Stimulated activated CD4-positive, alpha-beta T cell treated with anti-CD3 and anti-CD28 coated beads, Interleukin-4, amount 100 ng/mL, for 1 hour (primary cell): ENCODE measurements at regions not wholly inside any gene's neighbourhood (a gene's known extent, or its start where the extent isn't known, plus 50 kb on each side); places are given as distances from the start of the nearest gene placed in this dataset.

Source experiments
- DNase-seq: peaks from one replicate; pipeline ENCODE4 v3.0.0-alpha.2; 2020

GRCh38 chrX:97666890-97667289 lies 783.2 kb downstream of the RPA4 start:
- DNase-seq: no peak

GRCh38 chrX:97668126-97668525 lies 784.4 kb downstream of the RPA4 start:
- no peak for DNase-seq

- DNase-seq: no peak
Measured at GRCh38 chrX:97672138-97672537, 788.4 kb downstream of the RPA4 start.

GRCh38 chrX:97672608-97673007 lies 788.9 kb downstream of the RPA4 start:
- no peak for DNase-seq

GRCh38 chrX:97673135-97673534 lies 789.4 kb downstream of the RPA4 start:
- no peak for DNase-seq

- DNase-seq: no peak
Measured at GRCh38 chrX:97682991-97683840, 799.5 kb downstream of the RPA4 start.

- DNase-seq: peak; percentile 5
Measured at GRCh38 chrX:97685753-97686152, 802.0 kb downstream of the RPA4 start.

GRCh38 chrX:97691901-97692455 lies 808.3 kb downstream of the RPA4 start:
- DNase-seq: no peak

- no peak for DNase-seq
Measured at GRCh38 chrX:97692575-97692974, 808.9 kb downstream of the RPA4 start.

- no peak for DNase-seq
Measured at GRCh38 chrX:97700547-97700946, 816.8 kb downstream of the RPA4 start.

GRCh38 chrX:97704474-97704873 lies 820.8 kb downstream of the RPA4 start:
- DNase-seq: no peak

GRCh38 chrX:97704881-97705280 lies 821.2 kb downstream of the RPA4 start:
- DNase-seq: no peak

GRCh38 chrX:97705936-97706335 lies 822.2 kb downstream of the RPA4 start:
- DNase-seq: no peak

- DNase-seq: no peak
Measured at GRCh38 chrX:97714072-97714471, 830.4 kb downstream of the RPA4 start.

- DNase-seq: no peak
Measured at GRCh38 chrX:97728215-97728614, 844.5 kb downstream of the RPA4 start.

- DNase-seq: no peak
Measured at GRCh38 chrX:97740044-97740443, 856.3 kb downstream of the RPA4 start.

GRCh38 chrX:97740886-97741285 lies 857.2 kb downstream of the RPA4 start:
- DNase-seq: no peak

GRCh38 chrX:97743014-97743413 lies 859.3 kb downstream of the RPA4 start:
- DNase-seq: no peak

GRCh38 chrX:97747346-97747745 lies 863.6 kb downstream of the RPA4 start:
- DNase-seq: no peak

GRCh38 chrX:97751016-97751415 lies 867.3 kb downstream of the RPA4 start:
- no peak for DNase-seq

GRCh38 chrX:97751735-97752134 lies 868.0 kb downstream of the RPA4 start:
- DNase-seq: no peak

- DNase-seq: no peak
Measured at GRCh38 chrX:97756879-97757278, 873.2 kb downstream of the RPA4 start.

- no peak for DNase-seq
Measured at GRCh38 chrX:97763391-97763790, 879.7 kb downstream of the RPA4 start.

GRCh38 chrX:97763981-97764380 lies 880.3 kb downstream of the RPA4 start:
- no peak for DNase-seq
